Erythroblast (primary cell): ENCODE measurements at regions not wholly inside any gene's neighbourhood (a gene's known extent, or its start where the extent isn't known, plus 50 kb on each side); places are given as distances from the start of the nearest gene placed in this dataset.

Source experiments
- GATA1 ChIP-seq: IDR thresholded peaks from 2 replicates; pipeline ENCODE4 v1.6.1; 2011; ENCODE audit warnings: low read depth, mild to moderate bottlenecking, control low read depth, low read length, moderate library complexity
- POLR2A ChIP-seq: IDR thresholded peaks from 2 replicates; pipeline ENCODE4 v1.6.1; 2011; ENCODE audit warnings: mild to moderate bottlenecking, low read length

DNA sequence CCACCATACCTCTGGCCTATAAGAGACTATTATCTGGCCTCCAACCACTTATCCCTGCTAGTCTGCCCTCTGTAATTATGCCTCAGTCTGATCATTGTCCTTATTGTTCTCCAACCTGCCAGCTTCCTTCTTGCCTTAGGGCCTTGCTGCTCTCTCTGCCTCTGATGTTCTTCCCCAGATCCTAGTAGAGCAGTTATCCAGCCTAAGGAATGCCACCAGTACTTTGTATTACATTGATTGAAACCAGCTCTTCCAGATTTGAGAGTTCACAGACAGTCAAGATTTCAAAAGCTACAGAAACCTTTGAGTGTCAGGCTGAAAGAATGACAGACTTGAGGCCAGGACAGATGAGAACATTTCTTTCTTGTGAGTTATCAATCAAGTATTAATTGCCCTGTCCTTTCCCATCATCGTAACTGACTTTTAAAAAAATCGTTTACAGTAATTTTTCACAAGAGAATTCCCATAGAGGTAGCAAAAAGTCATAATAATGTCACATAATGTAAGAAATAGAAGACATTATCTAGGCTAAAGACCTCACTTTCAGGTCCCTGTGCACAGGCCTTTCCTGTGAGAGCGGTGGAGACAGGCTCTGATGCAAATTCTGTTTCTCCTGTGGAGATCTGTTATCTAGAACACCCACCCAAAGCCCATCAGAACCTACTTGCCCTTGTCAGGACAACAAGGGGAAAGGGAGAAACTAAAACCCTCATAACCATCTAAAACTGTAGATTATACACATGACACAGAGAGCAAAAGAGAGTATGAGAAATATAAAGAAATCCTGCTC lies 64.1 kb upstream of the GUCY1A1 start:
- TF ChIP-seq POLR2A (no peak), GATA1 (no peak)
